MM.1S (cell line): ENCODE measurements at regions not wholly inside any gene's neighbourhood (a gene's known extent, or its start where the extent isn't known, plus 50 kb on each side); places are given as distances from the start of the nearest gene placed in this dataset.

Experiments used
- DNase-seq: peaks from one replicate; pipeline ENCODE4 v3.0.0-alpha.2; 2015
- H2AFZ ChIP-seq: fragments of 300-600 bp; sonication (generic); 2 replicates; pipeline ENCODE4 v1.6.0; 2016; ENCODE audit warnings: antibody characterized with exemption, low read length
- H3F3A ChIP-seq: fragments of 300-600 bp; sonication (generic); 2 replicates; pipeline ENCODE4 v1.6.1; 2016; ENCODE audit warnings: mild to moderate bottlenecking, antibody characterized with exemption, low read length, moderate library complexity, mixed read lengths; ENCODE audit not compliant: insufficient read depth
- H3K27ac ChIP-seq: fragments of 300-600 bp; sonication (generic); 2 replicates; pipeline ENCODE4 v1.5.1; 2016; ENCODE audit warnings: mild to moderate bottlenecking, low read length
- H3K27me3 ChIP-seq: fragments of 300-600 bp; sonication (generic); replicated peaks from 2 replicates; pipeline ENCODE4 v1.6.0; 2016; ENCODE audit warnings: low read length; ENCODE audit not compliant: insufficient read depth
- H3K36me3 ChIP-seq: fragments of 300-600 bp; sonication (generic); replicated peaks from 2 replicates; pipeline ENCODE4 v1.6.1; 2016; ENCODE audit warnings: mild to moderate bottlenecking, low read length, mixed read lengths; ENCODE audit not compliant: insufficient read depth
- H3K4me1 ChIP-seq: fragments of 300-600 bp; sonication (generic); 2 replicates; pipeline ENCODE4 v1.6.1; 2016; ENCODE audit warnings: low read length, mixed read lengths
- H3K4me2 ChIP-seq: fragments of 300-600 bp; sonication (generic); 2 replicates; pipeline ENCODE4 v1.6.0; 2016; ENCODE audit warnings: low read depth, low read length
- H3K4me3 ChIP-seq: fragments of 300-600 bp; sonication (generic); 2 replicates; pipeline ENCODE4 v1.5.1; 2016; ENCODE audit warnings: low read length, mixed read lengths
- H3K79me2 ChIP-seq: fragments of 300-600 bp; sonication (generic); 2 replicates; pipeline ENCODE4 v1.6.1; 2016; ENCODE audit warnings: mixed run types, low read length, mixed read lengths
- H3K9ac ChIP-seq: fragments of 300-600 bp; sonication (generic); 2 replicates; pipeline ENCODE4 v1.6.1; 2016; ENCODE audit warnings: low read length, mixed read lengths
- H3K9me2 ChIP-seq: fragments of 300-600 bp; sonication (generic); replicated peaks from 2 replicates; pipeline ENCODE4 v1.6.1; 2016; ENCODE audit warnings: mild to moderate bottlenecking, low read length, mixed read lengths; ENCODE audit not compliant: insufficient read depth
- H3K9me3 ChIP-seq: fragments of 300-600 bp; sonication (generic); replicated peaks from 2 replicates; pipeline ENCODE4 v1.6.1; 2016; ENCODE audit warnings: mild to moderate bottlenecking, low read length, mixed read lengths; ENCODE audit not compliant: insufficient read depth
- H4K20me1 ChIP-seq: fragments of 300-600 bp; sonication (generic); 2 replicates; pipeline ENCODE4 v1.6.1; 2016; ENCODE audit warnings: mild to moderate bottlenecking, low read length, moderate library complexity, mixed read lengths; ENCODE audit not compliant: insufficient read depth
- EZH2 ChIP-seq: fragments of 300-600 bp; sonication (generic); optimal IDR thresholded peaks from 2 replicates; pipeline ENCODE3; 2017; ENCODE audit warnings: low read depth, mild to moderate bottlenecking, antibody characterized with exemption, low read length, mixed read lengths
- EZH2phosphoT487 ChIP-seq: fragments of 300-600 bp; sonication (generic); IDR thresholded peaks from 2 replicates; pipeline ENCODE4 v1.6.1; 2018; ENCODE audit warnings: antibody characterized with exemption, low read length
- TF ChIP-seq, protein P1 (sequence below): fragments of 300-600 bp; sonication (generic); IDR thresholded peaks from 2 replicates; pipeline ENCODE4 v1.5.1; 2016; ENCODE audit warnings: antibody characterized with exemption, low read length, mixed read lengths

DNA sequence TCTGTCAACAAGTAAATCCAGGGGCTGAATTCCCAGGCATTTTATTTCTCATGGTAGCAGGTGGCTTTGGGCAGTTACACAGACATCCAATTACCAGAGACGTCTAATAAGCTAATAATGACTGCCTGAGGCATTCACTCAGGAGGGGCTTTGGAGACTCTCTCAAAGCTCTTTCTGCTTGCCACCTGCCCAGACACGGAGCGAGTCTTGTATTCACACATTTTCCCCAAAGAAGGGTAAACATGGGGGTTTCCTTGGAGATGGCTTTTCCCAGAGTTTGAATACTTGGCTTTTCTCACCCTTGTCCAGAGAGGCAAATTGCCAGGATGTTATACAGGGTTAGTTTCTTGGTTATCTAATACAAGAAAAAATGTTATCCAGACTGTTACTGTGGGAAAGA, 132.6 kb downstream of the DIPK2A start:
- H3K4me1 ChIP-seq, result no peaks in the 10 kb centered on the region
- no peaks in the 10 kb centered on the region for H3F3A ChIP-seq
- H4K20me1 ChIP-seq, result no peaks in the 10 kb centered on the region
- no peak for TF ChIP-seq EZH2phosphoT487
- TF ChIP-seq EZH2, result no peak
- TF ChIP-seq, protein P1, sequence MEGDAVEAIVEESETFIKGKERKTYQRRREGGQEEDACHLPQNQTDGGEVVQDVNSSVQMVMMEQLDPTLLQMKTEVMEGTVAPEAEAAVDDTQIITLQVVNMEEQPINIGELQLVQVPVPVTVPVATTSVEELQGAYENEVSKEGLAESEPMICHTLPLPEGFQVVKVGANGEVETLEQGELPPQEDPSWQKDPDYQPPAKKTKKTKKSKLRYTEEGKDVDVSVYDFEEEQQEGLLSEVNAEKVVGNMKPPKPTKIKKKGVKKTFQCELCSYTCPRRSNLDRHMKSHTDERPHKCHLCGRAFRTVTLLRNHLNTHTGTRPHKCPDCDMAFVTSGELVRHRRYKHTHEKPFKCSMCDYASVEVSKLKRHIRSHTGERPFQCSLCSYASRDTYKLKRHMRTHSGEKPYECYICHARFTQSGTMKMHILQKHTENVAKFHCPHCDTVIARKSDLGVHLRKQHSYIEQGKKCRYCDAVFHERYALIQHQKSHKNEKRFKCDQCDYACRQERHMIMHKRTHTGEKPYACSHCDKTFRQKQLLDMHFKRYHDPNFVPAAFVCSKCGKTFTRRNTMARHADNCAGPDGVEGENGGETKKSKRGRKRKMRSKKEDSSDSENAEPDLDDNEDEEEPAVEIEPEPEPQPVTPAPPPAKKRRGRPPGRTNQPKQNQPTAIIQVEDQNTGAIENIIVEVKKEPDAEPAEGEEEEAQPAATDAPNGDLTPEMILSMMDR, result no peak
- no peak for DNase-seq
- no peak overlapping the region for H2AFZ ChIP-seq
- no peak overlapping the region for H3K27ac ChIP-seq
- H3K4me3 ChIP-seq, result no peak overlapping the region
- no peaks in the 10 kb centered on the region for H3K9me2 ChIP-seq
- no peak overlapping the region for H3K4me2 ChIP-seq
- H3K9ac ChIP-seq, result no peak overlapping the region
- H3K79me2 ChIP-seq, result no peaks in the 10 kb centered on the region
- H3K36me3 ChIP-seq, result no peaks in the 10 kb centered on the region
- H3K9me3 ChIP-seq, result no peaks in the 10 kb centered on the region
- no peaks in the 10 kb centered on the region for H3K27me3 ChIP-seq

GRCh38 chr3:144104679-144105078, 133.1 kb downstream of the DIPK2A start:
- H4K20me1 ChIP-seq, result no peaks in the 10 kb centered on the region
- no peak overlapping the region for H3K4me3 ChIP-seq
- H3K9me3 ChIP-seq, result no peaks in the 10 kb centered on the region
- no peak overlapping the region for H3K27ac ChIP-seq
- H3K9me2 ChIP-seq, result no peaks in the 10 kb centered on the region
- H3K36me3 ChIP-seq, result no peaks in the 10 kb centered on the region
- no peak overlapping the region for H3K9ac ChIP-seq
- no peaks in the 10 kb centered on the region for H3F3A ChIP-seq
- no peak overlapping the region for H2AFZ ChIP-seq
- peaks cover 3% of the 10 kb centered on the region for H3K4me1 ChIP-seq
- TF ChIP-seq EZH2phosphoT487 (no peak), EZH2 (no peak)
- TF ChIP-seq, protein P1, result no peak
- H3K27me3 ChIP-seq, result no peaks in the 10 kb centered on the region
- DNase-seq, result no peak
- H3K79me2 ChIP-seq, result no peaks in the 10 kb centered on the region
- H3K4me2 ChIP-seq, result no peak overlapping the region

DNA sequence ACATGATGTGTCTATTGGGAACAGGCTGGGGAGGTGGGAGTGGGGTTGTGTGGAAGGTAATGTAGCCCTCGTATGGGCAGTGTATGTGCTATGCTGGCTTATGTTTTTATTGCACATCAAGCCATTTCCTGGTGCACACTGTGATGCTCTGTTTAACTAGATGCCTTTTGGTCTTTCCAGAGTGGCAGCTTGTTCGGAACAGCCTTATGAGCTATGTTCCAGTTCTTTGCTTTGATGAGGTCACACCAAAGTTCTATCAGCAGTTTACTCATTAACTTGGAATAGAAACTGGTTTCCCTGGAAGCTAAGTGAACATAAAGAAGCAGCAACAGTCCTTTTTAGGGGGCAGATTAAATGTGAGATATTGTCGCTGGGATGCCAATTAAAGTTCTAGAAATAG, 133.9 kb downstream of the DIPK2A start:
- no peak overlapping the region for H3K27ac ChIP-seq
- no peak for DNase-seq
- H3K4me1 ChIP-seq, result peaks cover 5% of the 10 kb centered on the region

More for the DNA sequence above, 133.9 kb downstream of the DIPK2A start:
- H2AFZ ChIP-seq, result no peak overlapping the region
- TF ChIP-seq EZH2, result no peak
- TF ChIP-seq EZH2phosphoT487, result no peak
- TF ChIP-seq, protein P1, result no peak
- H3K79me2 ChIP-seq, result no peaks in the 10 kb centered on the region
- H3K36me3 ChIP-seq, result no peaks in the 10 kb centered on the region
- no peaks in the 10 kb centered on the region for H4K20me1 ChIP-seq
- H3K9me3 ChIP-seq, result no peaks in the 10 kb centered on the region
- no peak overlapping the region for H3K4me2 ChIP-seq
- no peak overlapping the region for H3K9ac ChIP-seq
- no peak overlapping the region for H3K4me3 ChIP-seq
- H3F3A ChIP-seq, result no peaks in the 10 kb centered on the region
- H3K9me2 ChIP-seq, result no peaks in the 10 kb centered on the region
- H3K27me3 ChIP-seq, result no peaks in the 10 kb centered on the region
